Fibroblast of gingiva (primary cell): ENCODE measurements at regions not wholly inside any gene's neighbourhood (a gene's known extent, or its start where the extent isn't known, plus 50 kb on each side); places are given as distances from the start of the nearest gene placed in this dataset.
A peak's percentile ranks its signal among the peaks of the same experiment; 100 is the strongest.

ENCODE experiments used
- DNase-seq: peaks from one replicate; pipeline ENCODE4 v3.0.0-alpha.2; 2011; ENCODE audit warnings: low read depth

- DNase-seq, result no peak
Measured at GRCh38 chr18:45488645-45489044, 126.6 kb upstream of the SLC14A2 start.

GRCh38 chr18:45493830-45494229 is 121.4 kb upstream of the SLC14A2 start:
- DNase-seq, result no peak

GRCh38 chr18:45494811-45495210 is 120.5 kb upstream of the SLC14A2 start:
- no peak for DNase-seq

- no peak for DNase-seq
Measured at GRCh38 chr18:45496741-45497140, 118.5 kb upstream of the SLC14A2 start.

- no peak for DNase-seq
Measured at GRCh38 chr18:45497595-45498286, 117.5 kb upstream of the SLC14A2 start.

- no peak for DNase-seq
Measured at GRCh38 chr18:45498287-45498658, 117.0 kb upstream of the SLC14A2 start.

GRCh38 chr18:45503990-45504389 is 111.3 kb upstream of the SLC14A2 start:
- peak; percentile 15 for DNase-seq

GRCh38 chr18:45505497-45506206 is 109.6 kb upstream of the SLC14A2 start:
- peak; percentile 84 for DNase-seq

- DNase-seq, result no peak
Measured at GRCh38 chr18:45506951-45507350, 108.3 kb upstream of the SLC14A2 start.

- no peak for DNase-seq
Measured at GRCh38 chr18:45509535-45509934, 105.7 kb upstream of the SLC14A2 start.

- no peak for DNase-seq
Measured at GRCh38 chr18:45510656-45511055, 104.6 kb upstream of the SLC14A2 start.

- no peak for DNase-seq
Measured at GRCh38 chr18:45512363-45512953, 102.8 kb upstream of the SLC14A2 start.

GRCh38 chr18:45517181-45517741 is 98.0 kb upstream of the SLC14A2 start:
- DNase-seq, result peak; percentile 83

- no peak for DNase-seq
Measured at GRCh38 chr18:45518311-45519155, 96.7 kb upstream of the SLC14A2 start.

GRCh38 chr18:45519411-45520280 is 95.6 kb upstream of the SLC14A2 start:
- DNase-seq, result no peak

- peak; percentile 77 for DNase-seq
Measured at GRCh38 chr18:45521136-45521535, 94.1 kb upstream of the SLC14A2 start.

GRCh38 chr18:45521777-45522176 is 93.5 kb upstream of the SLC14A2 start:
- peak; percentile 49 for DNase-seq

- peak; percentile 43 for DNase-seq
Measured at GRCh38 chr18:45522371-45522770, 92.9 kb upstream of the SLC14A2 start.

GRCh38 chr18:45525301-45525700 is 90.0 kb upstream of the SLC14A2 start:
- DNase-seq, result no peak

GRCh38 chr18:45526114-45526841 is 89.0 kb upstream of the SLC14A2 start:
- DNase-seq, result no peak
